Loucy (cell line): ENCODE measurements at regions not wholly inside any gene's neighbourhood (a gene's known extent, or its start where the extent isn't known, plus 50 kb on each side); places are given as distances from the start of the nearest gene placed in this dataset.

Experiments used
- CTCF ChIP-seq: fragments of 200-600 bp; sonication (generic); conservative IDR thresholded peaks from 2 replicates; pipeline ENCODE4 v1.5.1; 2014; ENCODE audit warnings: mild to moderate bottlenecking, antibody characterized with exemption, low read length
- EZH2phosphoT487 ChIP-seq: fragments of 200-600 bp; IDR thresholded peaks from 2 replicates; pipeline ENCODE4 v1.6.1; 2018; ENCODE audit warnings: antibody characterized with exemption, mild to moderate bottlenecking, moderate library complexity, borderline replicate concordance

DNA sequence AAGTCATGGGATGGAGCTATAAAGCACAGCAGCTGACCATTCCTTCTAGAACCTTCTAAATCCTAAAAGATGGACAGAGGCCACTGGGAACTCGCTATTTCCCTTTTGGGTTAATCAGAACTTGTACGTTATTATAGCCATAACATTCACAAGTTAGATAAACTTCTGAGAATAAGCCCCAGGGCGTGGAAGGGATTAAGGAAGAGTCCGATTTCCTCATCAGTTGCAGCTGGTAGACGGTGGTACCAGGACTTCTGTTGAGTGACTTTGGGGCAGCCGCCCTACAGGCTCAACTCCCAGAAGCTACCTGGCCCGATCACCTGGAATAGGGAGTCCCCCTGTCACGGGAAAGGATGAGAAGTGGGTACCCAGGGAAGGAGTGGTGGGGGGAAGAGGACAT lies 370.1 kb upstream of the ZFHX3 start:
- no peak for TF ChIP-seq CTCF
- no peak for TF ChIP-seq EZH2phosphoT487
